Activated CD8-positive, alpha-beta T cell treated with anti-CD3 and anti-CD28 coated beads, Interleukin-2, amount 10 ng/mL, durations not matched to agents 7 days and 5 days (primary cell): ENCODE measurements at regions not wholly inside any gene's neighbourhood (a gene's known extent, or its start where the extent isn't known, plus 50 kb on each side); places are given as distances from the start of the nearest gene placed in this dataset.
A peak's percentile ranks its signal among the peaks of the same experiment; 100 is the strongest.

Source experiments
- ATAC-seq: fragments of 150-1000 bp; cut with Tn5 transposase; one replicate; pipeline ENCODE4 v1.10.0; 2021; ENCODE audit warnings: moderate library complexity
- CTCF ChIA-PET: fragments of 350-600 bp; sonication (Branson Sonifier 250); formaldehyde crosslinking; loops from one replicate; lab custom pipeline; 2021; ENCODE audit warnings: antibody characterized with exemption; lab: Charles Lee
- POLR2A ChIA-PET: fragments of 350-600 bp; sonication (Branson Sonifier 250); formaldehyde crosslinking; loops from one replicate; lab custom pipeline; 2021; ENCODE audit warnings: antibody characterized with exemption; lab: Charles Lee
- DNase-seq: peaks from one replicate; pipeline ENCODE4 v3.0.0-alpha.2; 2020
- H3K27ac Mint-ChIP-seq: one replicate; pipeline ENCODE4 v1.8.0; 2021; ENCODE audit warnings: mild to moderate bottlenecking, mixed read lengths
- H3K27me3 Mint-ChIP-seq: one replicate; pipeline ENCODE4 v1.8.0; 2021; ENCODE audit warnings: low read depth, mixed read lengths
- H3K36me3 Mint-ChIP-seq: one replicate; pipeline ENCODE4 v1.8.0; 2021; ENCODE audit warnings: low read depth, mixed read lengths
- H3K4me1 Mint-ChIP-seq: one replicate; pipeline ENCODE4 v1.8.0; 2021; ENCODE audit warnings: low read depth, mixed read lengths
- H3K4me3 Mint-ChIP-seq: one replicate; pipeline ENCODE4 v1.8.0; 2021; ENCODE audit warnings: mild to moderate bottlenecking, mixed read lengths
- H3K9me3 Mint-ChIP-seq: one replicate; pipeline ENCODE4 v1.8.0; 2022; ENCODE audit warnings: mixed read lengths; ENCODE audit not compliant: insufficient read depth

DNA sequence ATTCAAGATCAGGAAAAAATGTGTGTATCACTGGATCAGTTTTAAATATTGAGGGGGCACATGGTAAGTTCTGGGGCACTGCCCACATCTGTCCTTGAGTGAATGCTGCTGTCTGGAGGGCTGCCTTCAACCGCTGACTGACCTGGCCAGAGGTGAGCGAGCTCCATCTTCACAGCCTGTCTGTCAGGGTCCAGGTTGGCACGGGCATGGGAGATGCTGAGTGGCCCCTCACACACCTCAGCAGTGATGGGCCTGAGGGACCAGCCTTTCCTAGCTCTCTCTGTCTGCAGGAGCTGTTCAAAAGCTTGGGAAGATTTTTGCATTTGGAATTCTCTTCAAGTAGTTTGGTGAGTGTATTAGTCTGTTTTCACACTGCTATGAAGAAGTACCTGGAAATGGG lies 114.8 kb upstream of the ALKAL2 start:
- Mint-ChIP-seq H3K4me1 (peaks cover 4% of the 10 kb centered on the region), H3K27me3 (no peaks in the 10 kb centered on the region), H3K36me3 (no peaks in the 10 kb centered on the region), H3K9me3 (no peaks in the 10 kb centered on the region), H3K27ac (no peak overlapping the region), H3K4me3 (no peak overlapping the region)
- CTCF ChIA-PET = no interaction called here
- no peak for ATAC-seq
- POLR2A ChIA-PET = no interaction called here
- DNase-seq = no peak

- CTCF ChIA-PET = no interaction called here
- peaks cover 4% of the 10 kb centered on the region for H3K4me1 Mint-ChIP-seq
- no peak overlapping the region for H3K4me3 Mint-ChIP-seq
- no peaks in the 10 kb centered on the region for H3K36me3 Mint-ChIP-seq
- no peaks in the 10 kb centered on the region for H3K27me3 Mint-ChIP-seq
- DNase-seq (no peak), ATAC-seq (no peak)
- H3K27ac Mint-ChIP-seq = no peak overlapping the region
- POLR2A ChIA-PET = no interaction called here
- no peaks in the 10 kb centered on the region for H3K9me3 Mint-ChIP-seq
These were observed 114.3 kb upstream of the ALKAL2 start for GRCh38 chr2:402206-402605.

- DNase-seq = no peak
- peaks cover 4% of the 10 kb centered on the region for H3K4me1 Mint-ChIP-seq
- CTCF ChIA-PET = no interaction called here
- no peak for ATAC-seq
- no peak overlapping the region for H3K27ac Mint-ChIP-seq
- no peaks in the 10 kb centered on the region for H3K9me3 Mint-ChIP-seq
- H3K36me3 Mint-ChIP-seq = no peaks in the 10 kb centered on the region
- POLR2A ChIA-PET = no interaction called here
- no peak overlapping the region for H3K4me3 Mint-ChIP-seq
- no peaks in the 10 kb centered on the region for H3K27me3 Mint-ChIP-seq
These were observed 113.3 kb upstream of the ALKAL2 start for GRCh38 chr2:401019-401679.

GRCh38 chr2:397926-398325 lies 110.0 kb upstream of the ALKAL2 start:
- ChIA-PET POLR2A (no interaction called here), CTCF (interaction anchor here (0.7 kb wide), 1 partner anchor 239 kb away, joined by 3 read pairs; no protein-coding TSS in a partner anchor)
- H3K4me1 Mint-ChIP-seq = peaks cover 19% of the 10 kb centered on the region
- peaks cover 2% of the 10 kb centered on the region for H3K27me3 Mint-ChIP-seq
- no peaks in the 10 kb centered on the region for H3K9me3 Mint-ChIP-seq
- no peak overlapping the region for H3K4me3 Mint-ChIP-seq
- H3K27ac Mint-ChIP-seq = no peak overlapping the region
- DNase-seq (no peak), ATAC-seq (no peak)
- H3K36me3 Mint-ChIP-seq = no peaks in the 10 kb centered on the region

GRCh38 chr2:397521-397920 lies 109.6 kb upstream of the ALKAL2 start:
- H3K4me1 Mint-ChIP-seq = peaks cover 22% of the 10 kb centered on the region
- no peak overlapping the region for H3K27ac Mint-ChIP-seq
- ChIA-PET POLR2A (no interaction called here), CTCF (interaction anchor here (0.7 kb wide), 1 partner anchor 239 kb away, joined by 3 read pairs; no protein-coding TSS in a partner anchor)
- H3K4me3 Mint-ChIP-seq = no peak overlapping the region
- H3K9me3 Mint-ChIP-seq = no peaks in the 10 kb centered on the region
- H3K36me3 Mint-ChIP-seq = no peaks in the 10 kb centered on the region
- ATAC-seq = no peak
- peaks cover 2% of the 10 kb centered on the region for H3K27me3 Mint-ChIP-seq
- DNase-seq = no peak

DNA sequence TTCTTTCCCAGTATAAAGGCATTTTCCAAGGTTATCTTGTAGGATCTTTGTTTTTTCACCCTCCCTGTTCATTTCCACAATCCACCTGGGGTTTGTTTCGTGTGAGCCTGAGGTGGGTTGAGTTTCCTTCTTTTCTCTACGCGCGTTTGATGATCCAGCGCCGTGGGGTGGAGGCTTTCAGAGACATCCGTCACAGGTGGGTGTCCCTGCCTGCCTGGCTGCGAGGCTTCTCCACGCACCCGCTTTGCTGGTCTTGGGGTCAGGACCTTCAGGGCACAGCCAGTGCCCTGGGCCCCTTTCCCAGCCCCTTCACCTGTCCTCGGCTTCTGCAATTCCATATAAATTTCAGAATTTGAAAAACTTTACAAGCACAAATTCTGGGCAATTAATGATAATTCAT lies 109.0 kb upstream of the ALKAL2 start:
- no peak for DNase-seq
- ChIA-PET POLR2A (no interaction called here), CTCF (no interaction called here)
- Mint-ChIP-seq H3K36me3 (no peaks in the 10 kb centered on the region), H3K4me1 (peaks cover 24% of the 10 kb centered on the region), H3K27ac (no peak overlapping the region), H3K4me3 (no peak overlapping the region), H3K27me3 (peaks cover 2% of the 10 kb centered on the region), H3K9me3 (no peaks in the 10 kb centered on the region)
- no peak for ATAC-seq

DNA sequence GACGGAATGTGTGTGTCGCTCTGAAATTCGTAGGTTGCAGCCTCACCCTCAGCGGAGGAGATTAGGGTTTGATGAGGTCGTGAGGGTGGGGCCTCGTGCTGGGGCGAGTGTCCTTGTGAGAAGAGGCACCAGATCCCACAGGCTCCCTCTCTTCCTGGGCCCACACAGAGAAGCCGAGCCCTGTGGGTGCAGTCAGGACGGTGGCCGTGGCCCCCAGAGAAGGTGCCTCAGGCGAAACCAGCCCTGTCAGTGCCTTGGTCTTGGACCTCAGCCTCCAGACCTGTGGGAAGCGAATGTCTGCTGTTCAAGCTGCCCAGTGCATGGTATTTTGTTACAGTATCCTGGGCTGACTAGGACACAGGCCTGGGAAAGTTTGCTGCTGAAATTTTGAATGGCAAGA lies 108.0 kb upstream of the ALKAL2 start:
- Mint-ChIP-seq H3K27ac (no peak overlapping the region), H3K4me1 (peaks cover 24% of the 10 kb centered on the region), H3K4me3 (no peak overlapping the region), H3K36me3 (no peaks in the 10 kb centered on the region), H3K27me3 (peaks cover 2% of the 10 kb centered on the region), H3K9me3 (no peaks in the 10 kb centered on the region)
- ATAC-seq (no peak), DNase-seq (no peak)
- POLR2A ChIA-PET = no interaction called here
- CTCF ChIA-PET = no interaction called here

GRCh38 chr2:393711-394696 lies 106.1 kb upstream of the ALKAL2 start:
- Mint-ChIP-seq H3K9me3 (no peaks in the 10 kb centered on the region), H3K4me3 (peak overlapping the region; percentile 73), H3K27ac (peak overlapping the region; percentile 89), H3K4me1 (peaks cover 24% of the 10 kb centered on the region), H3K27me3 (peaks cover 2% of the 10 kb centered on the region), H3K36me3 (no peaks in the 10 kb centered on the region)
- ChIA-PET CTCF (interaction anchor here (0.7 to 1.1 kb wide), 2 partner anchors 34 to 44 kb away, joined by 3 read pairs; no protein-coding TSS in a partner anchor), POLR2A (interaction anchor here (0.8 kb wide), 1 partner anchor 36 kb away, joined by 3 read pairs; no protein-coding TSS in a partner anchor)
- DNase-seq (peak; percentile 85), ATAC-seq (peak; percentile 91)

DNA sequence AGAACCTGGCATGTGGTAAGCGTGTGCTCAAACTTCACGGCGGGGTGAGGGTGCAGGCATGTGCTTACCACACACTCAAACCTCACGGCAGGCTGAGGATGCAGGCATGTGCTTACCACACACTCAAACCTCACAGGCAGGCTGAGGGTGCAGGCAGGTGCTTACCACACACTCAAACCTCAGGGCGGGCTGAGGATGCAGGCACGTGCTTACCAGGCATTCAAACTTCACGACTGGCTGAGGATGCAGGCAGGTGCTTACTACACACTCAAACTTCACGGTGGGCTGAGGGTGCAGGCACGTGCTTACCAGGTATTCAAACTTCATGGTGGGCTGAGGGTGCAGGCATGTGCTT lies 105.0 kb upstream of the ALKAL2 start:
- no peak for ATAC-seq
- Mint-ChIP-seq H3K9me3 (no peaks in the 10 kb centered on the region), H3K4me3 (no peak overlapping the region), H3K27ac (no peak overlapping the region), H3K4me1 (peaks cover 24% of the 10 kb centered on the region), H3K27me3 (peaks cover 2% of the 10 kb centered on the region), H3K36me3 (no peaks in the 10 kb centered on the region)
- ChIA-PET CTCF (no interaction called here), POLR2A (no interaction called here)
- DNase-seq = no peak

DNA sequence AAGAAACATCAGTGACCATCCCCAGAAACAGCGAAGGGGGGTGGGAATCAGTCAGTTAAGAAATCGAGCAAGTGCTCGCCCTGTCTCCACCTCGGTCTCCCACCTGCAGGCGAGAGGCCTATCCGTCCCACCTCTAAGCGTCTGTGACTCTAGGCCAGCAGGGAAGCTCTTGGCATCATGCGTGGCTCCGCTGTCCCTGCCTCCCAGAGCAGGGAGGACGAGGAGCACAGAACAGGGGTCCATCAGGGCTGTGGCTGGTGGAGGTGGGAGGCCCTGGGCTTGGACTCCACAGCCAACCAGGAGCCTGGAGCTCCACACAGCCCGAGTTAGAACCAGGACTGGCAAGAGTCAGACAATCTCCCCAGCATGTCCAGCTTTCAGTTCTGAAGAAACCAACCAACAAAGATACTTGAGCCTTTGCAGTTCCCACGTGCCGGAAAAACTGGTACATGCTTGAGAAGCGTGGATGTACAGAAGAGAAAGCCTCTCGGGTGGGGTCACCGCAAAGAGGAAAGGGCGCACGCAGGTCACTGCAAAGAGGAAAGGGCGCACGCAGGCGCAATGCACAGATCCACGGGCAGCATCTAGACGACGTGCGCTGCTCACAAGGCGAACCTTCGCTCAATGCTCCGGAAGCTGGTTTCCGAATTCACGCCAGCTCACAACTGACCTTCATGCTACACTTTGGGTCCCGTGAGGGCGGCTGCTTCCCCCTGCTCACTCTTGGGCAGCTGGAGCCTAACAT lies 104.5 kb upstream of the ALKAL2 start:
- H3K4me3 Mint-ChIP-seq = no peak overlapping the region
- ATAC-seq (no peak), DNase-seq (no peak)
- CTCF ChIA-PET = no interaction called here
- no peaks in the 10 kb centered on the region for H3K9me3 Mint-ChIP-seq
- POLR2A ChIA-PET = no interaction called here
- H3K27me3 Mint-ChIP-seq = peaks cover 2% of the 10 kb centered on the region
- peaks cover 24% of the 10 kb centered on the region for H3K4me1 Mint-ChIP-seq
- H3K27ac Mint-ChIP-seq = no peak overlapping the region
- no peaks in the 10 kb centered on the region for H3K36me3 Mint-ChIP-seq

GRCh38 chr2:391696-392095 lies 103.8 kb upstream of the ALKAL2 start:
- Mint-ChIP-seq H3K36me3 (no peaks in the 10 kb centered on the region), H3K4me1 (peaks cover 24% of the 10 kb centered on the region), H3K27ac (no peak overlapping the region), H3K27me3 (peaks cover 4% of the 10 kb centered on the region), H3K9me3 (no peaks in the 10 kb centered on the region), H3K4me3 (no peak overlapping the region)
- ChIA-PET CTCF (no interaction called here), POLR2A (no interaction called here)
- ATAC-seq = no peak
- DNase-seq = no peak
